ENCODE measurements at regions not wholly inside any gene's neighbourhood (a gene's known extent, or its start where the extent isn't known, plus 50 kb on each side); places are given as distances from the start of the nearest gene placed in this dataset.

DNA sequence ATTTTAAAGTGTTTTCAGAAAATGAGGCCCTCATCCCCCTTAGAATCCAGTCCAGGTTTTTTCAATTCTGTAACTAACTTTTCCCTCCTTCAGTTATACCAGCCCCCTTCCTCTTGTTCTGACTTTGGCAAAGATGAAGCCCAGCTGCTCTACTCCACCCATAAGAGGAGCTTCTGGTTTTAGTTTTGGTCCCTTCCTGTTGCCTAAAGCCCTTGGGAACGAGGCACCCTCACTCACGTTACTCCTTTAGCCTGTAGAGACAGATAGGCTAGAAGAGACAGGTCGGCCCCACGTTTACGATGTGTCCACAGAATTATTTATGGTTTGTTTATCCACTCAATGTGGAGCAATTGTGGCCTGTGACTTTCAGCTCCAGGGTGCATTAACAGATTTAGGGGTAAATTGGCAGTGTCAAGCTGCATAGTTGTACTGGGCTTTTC is 454.2 kb upstream of the TNP1 start:
- TF ChIP-seq, protein P1, sequence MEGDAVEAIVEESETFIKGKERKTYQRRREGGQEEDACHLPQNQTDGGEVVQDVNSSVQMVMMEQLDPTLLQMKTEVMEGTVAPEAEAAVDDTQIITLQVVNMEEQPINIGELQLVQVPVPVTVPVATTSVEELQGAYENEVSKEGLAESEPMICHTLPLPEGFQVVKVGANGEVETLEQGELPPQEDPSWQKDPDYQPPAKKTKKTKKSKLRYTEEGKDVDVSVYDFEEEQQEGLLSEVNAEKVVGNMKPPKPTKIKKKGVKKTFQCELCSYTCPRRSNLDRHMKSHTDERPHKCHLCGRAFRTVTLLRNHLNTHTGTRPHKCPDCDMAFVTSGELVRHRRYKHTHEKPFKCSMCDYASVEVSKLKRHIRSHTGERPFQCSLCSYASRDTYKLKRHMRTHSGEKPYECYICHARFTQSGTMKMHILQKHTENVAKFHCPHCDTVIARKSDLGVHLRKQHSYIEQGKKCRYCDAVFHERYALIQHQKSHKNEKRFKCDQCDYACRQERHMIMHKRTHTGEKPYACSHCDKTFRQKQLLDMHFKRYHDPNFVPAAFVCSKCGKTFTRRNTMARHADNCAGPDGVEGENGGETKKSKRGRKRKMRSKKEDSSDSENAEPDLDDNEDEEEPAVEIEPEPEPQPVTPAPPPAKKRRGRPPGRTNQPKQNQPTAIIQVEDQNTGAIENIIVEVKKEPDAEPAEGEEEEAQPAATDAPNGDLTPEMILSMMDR (conservative IDR thresholded peaks at IDR 0.05; ENCODE audit: low read length), result no peak
- no peak for TF ChIP-seq EZH2phosphoT487 (IDR thresholded peaks at IDR 0.05; ENCODE audit: borderline replicate concordance, low read depth, low read length)
